ENCODE measurements at regions not wholly inside any gene's neighbourhood (a gene's known extent, or its start where the extent isn't known, plus 50 kb on each side); places are given as distances from the start of the nearest gene placed in this dataset.

DNA sequence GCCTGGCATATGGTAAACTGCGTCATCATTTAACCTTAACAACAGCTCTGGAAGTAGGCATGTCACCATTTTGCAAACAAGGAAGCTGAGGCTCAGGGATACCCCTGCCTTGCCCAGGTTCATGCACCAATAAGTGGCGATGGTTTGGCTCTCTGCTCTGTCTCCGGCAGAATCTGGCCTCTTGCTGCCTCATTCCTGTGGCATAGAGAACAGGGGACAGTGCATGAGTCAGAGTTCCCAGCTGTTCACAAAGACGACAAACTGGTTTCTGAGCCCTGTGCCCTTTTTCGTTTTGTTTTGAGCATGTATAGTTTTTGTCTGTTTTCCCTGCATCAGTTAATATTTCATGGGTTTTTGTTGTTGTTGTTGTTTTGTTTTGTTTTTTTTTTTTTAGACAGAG is 236.8 kb downstream of the OPA1 start:
- no peak for DNase-seq

DNA sequence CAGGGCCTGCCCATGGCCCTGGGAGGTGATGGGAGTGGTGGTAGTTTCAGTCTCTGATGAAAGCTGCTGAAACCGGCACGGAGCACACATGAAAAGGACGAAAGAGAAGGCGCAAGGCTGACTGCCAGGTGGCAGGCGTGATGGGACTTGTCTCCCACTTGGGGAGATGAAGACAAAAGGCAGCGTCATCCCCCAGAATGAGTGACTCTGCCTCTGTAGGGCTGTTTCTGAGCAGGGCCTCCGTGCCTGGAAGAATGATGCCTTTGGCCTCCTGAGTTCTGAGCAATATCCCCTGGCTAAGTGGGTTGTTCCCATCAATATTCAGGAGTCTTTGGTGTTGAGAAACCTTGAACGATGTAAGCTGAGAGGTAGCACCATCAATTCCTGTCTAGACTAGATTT is 237.8 kb downstream of the OPA1 start:
- no peak for DNase-seq

DNA sequence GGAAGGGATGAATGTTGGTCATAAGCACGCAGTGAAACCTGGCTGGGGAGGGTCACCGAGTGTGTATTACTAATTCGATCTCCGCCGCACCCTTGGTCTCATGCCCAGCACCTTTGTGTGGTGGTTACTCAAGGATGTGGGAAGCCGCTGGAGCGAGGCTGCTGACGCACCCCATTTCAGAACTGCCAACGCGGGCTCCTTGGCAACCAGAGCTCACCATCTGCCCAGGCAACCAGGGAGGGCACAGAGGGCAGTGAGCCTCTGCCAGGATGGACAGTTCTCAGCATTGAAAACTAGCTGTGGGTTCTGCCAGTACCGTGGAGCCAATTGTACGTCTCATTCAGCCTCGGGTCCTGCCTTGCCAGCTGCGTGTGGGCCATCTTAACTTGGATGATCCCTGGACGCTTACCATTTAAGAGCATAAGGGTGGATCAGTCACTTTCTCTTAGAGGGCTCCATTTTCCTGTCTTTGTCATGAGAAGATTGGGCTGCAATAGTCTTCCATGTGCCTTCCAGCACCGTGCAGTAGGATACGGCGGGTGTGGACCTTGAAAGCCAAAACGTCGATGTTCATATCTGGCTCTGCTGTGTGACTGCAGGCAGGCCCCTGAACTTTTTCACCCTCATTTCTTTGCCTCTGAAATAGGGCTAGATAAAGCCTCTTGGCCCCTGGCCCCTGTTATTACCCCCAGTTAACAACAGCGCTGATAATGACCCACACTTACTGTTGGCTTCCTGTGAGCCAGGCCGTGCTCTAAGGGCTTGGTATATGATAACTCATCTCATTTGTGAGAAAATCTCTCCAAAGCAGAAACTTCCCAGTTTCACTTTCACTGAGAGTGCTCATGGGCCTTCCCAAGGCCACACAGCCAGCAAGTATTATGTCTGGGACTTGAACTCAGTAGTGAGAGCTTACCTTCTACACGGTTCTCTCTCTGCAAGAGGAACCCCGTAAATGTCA is 238.8 kb downstream of the OPA1 start:
- DNase-seq: no peak

DNA sequence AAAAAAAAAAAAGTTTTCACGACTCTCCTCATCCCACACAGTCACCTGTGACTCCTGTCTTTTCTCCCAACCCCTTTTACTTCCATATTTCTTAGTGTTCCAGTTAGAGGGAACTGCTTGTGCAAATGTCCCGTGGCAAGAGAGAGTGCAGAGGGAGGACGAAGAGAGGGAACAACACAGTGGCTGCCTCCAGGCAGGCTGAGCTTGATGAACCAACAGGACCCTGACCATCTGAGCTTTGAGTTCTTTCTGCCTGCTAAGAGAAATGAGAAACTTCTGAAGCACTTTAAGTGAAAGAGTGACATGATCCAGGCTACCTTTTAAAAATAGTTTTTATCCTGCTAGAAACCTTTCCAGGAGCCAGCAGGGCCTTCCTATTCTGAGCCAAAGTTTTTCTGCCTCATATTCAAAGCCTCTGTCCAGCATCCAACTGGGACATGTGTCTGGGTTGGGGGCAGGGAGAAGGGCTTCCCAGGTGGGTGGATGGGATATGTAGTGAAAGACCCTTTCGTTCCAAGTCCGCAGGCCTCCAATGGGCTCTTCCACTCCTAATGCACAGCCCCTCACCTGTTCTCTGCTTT is 239.9 kb downstream of the OPA1 start:
- no peak for DNase-seq

DNA sequence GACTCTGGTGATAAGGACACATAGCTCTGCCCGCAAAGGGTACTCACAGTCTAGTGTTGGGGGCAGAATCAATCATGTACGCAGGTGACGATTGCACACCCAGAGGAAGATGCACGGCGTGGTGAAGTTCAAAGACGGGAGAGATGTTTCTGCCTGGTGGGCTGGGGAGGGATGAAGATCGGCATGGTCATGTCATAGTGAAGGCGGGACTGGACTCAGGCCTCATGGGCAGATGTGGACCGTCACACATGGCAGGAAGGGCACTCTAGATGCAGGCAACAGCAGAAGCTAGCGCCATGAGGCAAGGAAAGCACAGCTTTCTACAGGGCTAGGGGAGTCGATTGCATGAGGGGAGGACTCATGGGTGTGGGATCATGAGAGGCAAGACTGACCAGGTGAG is 240.6 kb downstream of the OPA1 start:
- DNase-seq: no peak

DNA sequence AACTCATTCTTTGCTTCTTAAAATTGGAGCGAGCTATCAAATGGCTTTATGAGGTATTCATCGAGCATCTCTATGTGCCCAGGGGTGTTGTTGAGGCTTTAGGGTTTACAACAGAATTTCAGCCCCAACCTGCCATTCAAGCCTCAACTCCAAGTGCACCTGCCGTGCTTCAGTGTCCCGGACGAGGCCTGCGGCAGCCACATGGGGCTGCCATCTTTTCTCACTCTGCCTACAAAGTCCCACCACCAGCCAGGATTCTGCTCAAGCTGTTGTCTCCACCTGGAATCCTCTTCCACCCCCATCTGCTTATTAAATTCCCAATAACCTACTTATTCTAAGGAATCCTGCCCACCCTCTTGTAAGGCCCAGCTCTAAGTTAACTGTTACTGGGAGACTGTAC is 242.4 kb downstream of the OPA1 start:
- no peak for DNase-seq

DNA sequence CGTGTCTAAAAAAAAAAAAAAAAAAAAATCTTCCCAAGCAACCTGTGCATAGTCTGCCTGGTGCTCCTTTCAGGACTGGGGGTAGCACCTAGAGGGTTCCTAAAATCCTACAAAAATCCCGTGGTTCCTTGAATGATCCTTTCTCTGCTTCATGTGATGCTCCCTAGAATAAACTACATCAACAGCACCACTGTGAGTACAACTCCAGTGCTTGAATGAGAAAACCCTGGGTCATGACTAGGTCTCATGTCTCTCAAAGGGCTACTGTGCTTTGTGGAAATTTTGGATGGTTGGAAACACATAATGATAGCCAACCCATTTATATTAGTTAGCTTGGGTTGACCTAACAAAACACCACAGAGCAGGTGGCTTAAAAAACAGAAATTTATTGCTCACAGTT is 243.5 kb downstream of the OPA1 start:
- no peak for DNase-seq

DNA sequence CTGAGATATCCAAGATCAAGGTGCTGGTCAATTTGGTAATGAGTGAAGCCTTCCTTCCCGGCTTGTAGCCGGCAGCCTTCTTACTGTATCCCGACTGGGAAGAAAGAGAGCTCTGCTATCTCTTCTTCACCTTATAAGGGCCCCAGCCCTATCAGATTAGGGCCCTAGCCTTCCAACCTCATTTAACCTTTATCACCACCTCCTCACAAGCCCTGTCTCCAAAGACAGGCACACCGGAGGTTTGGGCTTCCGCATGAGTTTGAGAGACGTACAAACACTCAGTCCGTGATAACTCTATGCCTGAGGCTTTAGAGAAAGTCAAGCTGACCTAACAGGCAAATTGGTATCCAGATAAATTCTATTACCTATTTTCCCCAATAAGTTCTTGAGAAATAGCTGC is 243.9 kb downstream of the OPA1 start:
- no peak for DNase-seq

DNA sequence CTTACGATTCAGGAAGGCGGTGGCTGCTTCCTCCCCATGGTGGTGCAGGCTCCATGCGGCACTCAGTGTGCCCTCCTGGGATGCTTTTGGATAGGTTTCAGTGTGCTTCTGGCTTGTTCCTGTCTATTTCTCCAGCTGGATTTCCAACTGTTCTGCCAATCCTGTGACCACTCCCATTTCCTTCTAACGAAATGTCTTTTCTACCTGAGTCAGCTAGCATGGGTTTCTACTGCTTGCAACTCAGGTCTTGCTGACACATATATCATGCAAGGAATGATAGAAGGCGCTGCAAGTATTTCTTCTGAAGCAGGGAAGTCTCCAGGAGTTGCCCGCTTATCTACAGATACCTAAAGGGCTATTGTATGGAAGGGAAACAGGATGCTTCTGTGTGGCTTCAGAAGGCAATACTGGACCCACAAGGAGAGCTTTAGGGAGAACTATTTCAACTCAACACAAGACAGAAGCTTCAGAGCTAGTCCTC is 244.4 kb downstream of the OPA1 start:
- DNase-seq: no peak

DNA sequence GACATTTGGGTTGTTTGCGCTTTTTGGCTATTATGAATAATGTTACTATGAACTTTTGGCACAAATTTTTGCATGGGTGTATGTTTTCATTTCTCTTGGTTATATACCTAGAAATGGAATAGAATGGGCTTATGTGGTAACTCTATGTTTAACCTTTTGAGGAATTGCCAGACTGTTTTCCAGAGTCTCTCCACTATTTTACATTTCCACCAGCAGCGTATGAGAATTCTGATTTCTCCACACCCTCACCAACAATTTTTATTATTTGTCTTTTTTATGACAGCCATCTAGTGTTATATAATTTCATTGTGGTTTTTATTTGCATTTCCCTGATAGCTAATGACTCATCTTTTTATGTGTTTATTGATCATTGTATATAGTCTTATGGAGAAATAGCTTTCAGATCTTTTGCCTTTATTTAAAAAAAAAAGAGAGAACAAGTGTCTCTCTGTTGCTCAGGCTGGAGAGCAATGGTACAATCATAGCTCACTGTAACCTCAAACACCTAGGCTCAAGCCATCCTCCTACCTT is 247.2 kb downstream of the OPA1 start:
- no peak for DNase-seq

DNA sequence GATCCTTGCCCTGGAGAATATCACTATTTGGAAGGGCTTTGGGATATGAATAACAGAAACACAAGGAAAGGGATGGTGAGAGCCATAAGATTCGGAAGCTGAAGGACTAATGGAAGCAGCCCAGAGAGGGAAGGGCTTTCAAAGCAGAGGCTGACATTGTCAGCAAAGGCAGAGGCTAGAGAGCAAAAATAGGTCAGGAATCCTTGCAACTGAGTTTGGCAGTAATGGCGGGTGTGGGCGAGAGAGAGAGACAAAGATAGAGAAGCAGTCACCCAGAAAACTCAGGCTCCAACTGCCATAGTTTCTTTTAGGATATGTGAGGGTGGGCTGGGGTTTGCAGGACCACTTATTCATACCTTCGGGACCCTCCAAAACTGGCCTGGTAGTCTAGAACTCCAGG is 248.6 kb downstream of the OPA1 start:
- no peak for DNase-seq

DNA sequence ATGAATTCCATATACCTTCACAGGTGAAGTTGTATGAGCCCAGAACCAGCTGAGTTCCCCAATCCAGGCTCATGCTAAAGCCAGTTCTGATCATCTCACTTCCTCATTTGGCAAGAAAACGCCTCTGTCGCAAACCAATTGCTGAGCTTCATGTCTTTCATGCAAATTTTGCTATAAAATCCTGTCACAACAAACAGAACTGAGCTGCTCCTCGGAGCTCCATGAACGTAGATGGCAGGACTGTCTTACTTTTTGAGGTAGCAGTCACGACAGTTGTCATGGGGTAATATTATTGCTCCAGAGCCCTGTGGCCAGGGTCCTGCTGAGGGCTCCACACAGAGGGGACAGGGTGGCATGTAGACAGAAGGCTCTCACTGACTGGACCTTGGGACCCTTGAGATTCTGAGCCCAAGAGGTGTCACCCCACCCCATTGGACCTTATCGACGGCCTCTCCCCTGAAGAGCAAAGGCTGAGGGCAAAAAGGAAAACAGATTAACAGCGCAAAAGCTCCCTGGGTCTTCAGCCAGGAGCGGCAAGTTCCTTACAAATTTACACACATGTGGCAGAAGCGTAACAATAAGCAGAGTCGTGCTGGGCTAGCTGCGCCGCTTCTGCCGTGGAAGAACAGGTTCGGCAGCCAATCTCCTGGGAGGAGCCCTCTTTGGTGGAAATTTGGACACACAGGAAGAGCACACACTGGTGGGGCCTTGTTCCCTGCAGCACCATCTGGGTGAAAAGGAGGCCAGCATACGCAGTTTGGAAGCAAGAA is 249.2 kb downstream of the OPA1 start:
- DNase-seq: no peak

DNA sequence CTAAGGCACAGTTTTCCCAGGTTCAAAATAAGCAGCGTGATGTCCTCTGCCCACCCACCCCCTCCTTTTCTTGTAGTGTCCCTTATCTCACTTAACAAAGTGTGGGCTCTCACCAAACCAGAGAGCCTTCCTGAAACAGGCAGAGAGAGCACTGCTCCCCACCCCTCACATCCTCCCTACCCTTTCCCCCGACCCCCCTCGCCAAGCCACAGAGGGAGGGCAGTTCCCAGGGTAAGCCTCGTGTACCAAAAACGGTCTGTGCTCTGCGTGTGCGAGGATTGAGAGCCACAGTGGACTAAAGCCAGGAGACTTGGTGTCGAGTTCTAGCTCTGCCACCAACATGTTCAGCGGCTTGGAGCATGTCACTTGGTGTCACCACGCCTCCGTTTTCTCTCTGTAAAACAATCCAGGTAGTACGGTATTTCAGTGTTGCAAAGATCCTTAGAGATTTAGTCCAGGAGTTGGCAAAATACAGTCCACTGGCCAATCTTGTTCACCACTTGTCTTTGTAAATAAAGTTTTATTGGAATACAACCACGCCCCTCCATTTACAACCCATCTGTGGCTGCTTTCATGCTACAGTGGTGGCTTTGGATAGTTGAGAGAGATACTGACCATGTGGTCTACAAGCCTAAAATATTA is 249.9 kb downstream of the OPA1 start:
- DNase-seq: no peak

DNA sequence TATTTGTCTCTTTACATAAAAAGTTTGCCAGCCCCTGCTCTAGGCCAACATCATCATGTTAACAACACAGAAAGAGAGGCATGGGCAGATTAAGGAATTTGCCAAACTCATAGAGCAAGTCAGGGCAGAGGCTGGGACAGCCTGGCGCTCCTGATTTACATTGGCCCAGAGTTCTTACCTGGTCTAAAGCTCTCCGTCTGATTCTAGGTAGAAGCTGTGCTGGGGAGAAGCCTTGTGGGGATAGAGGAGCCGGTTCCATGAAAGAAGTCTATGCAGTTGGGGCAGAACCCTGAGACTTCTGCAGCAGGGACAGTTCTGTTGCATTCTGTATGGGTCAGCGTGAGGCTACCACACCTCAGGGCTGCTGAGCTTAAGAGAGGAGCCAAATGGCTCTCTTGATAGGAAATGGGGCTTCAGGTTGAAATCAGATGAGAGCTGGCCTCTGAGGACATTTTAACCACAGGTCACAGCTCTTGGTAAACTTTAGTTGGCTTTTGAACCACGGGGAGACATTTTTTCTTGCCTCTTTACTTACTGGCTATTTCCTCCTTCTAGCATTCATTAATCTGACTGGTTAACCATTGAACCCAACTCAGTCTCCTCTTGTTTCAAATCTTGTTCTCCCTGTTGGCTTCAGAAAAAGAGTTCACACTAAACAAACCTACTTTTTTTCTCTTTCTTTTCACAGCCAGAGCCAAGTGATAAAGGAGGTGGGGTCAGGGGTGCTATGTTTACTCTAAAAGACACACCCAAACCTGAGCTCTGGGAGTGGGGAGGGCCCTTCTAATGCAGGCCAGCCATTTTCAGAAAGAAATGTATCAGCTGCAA is 250.7 kb downstream of the OPA1 start:
- no peak for DNase-seq

DNA sequence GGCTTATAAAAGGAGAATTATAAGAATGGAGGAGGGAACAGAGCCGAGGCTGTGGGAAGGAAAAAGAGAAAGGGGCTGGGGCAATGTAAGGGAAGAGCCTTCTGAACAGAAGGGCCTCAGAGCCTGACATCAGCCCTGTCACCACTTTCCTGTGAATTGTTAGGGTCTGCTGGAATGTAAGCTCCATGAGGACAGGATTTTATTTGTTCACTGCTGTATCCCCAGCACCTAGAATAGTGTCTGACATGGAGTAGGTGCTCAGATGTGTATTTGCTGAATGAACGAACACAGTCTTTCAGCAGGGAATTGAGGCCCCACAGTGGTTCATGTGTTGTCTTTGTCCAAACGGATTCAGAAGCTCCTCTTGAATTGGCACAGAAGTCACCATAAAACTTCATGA is 251.5 kb downstream of the OPA1 start:
- no peak for DNase-seq

DNA sequence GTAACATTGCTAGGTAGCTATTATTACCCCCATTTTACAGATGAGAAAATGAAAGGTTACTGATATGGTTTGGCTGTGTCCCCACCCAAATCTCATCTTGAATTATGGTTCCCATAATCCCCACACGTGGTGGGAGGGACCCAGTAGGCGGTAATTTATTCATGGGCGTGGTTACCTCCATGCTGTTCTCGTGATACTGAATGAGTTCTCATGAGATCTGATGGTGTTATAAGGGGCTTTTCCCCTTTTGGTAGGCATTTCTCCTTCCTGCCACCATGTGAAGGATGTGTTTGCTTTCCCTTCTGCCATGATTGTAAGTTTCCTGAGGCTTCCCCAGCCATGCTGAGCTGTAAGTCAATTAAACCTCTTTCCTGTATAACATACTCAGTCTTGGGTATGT is 252.1 kb downstream of the OPA1 start:
- DNase-seq: no peak

DNA sequence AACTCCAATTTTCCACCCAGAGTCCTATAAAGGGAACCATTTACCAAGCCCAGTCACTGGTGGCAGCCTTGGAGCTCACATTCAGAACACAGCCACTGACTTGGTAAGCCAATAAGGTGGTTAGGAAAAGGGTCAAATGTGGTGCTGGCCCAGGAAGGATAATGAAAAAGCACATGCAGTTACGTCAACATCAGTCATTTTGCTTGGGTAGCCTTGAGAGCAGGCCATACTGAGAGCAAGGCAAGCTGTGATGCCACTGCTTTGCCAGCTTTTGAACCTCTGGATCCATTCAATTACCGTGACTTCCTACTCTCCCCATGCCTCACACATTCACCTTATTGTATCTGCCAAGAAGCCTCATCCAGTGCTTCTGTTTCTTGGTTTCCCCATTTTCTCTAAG is 253.6 kb downstream of the OPA1 start:
- DNase-seq: no peak

DNA sequence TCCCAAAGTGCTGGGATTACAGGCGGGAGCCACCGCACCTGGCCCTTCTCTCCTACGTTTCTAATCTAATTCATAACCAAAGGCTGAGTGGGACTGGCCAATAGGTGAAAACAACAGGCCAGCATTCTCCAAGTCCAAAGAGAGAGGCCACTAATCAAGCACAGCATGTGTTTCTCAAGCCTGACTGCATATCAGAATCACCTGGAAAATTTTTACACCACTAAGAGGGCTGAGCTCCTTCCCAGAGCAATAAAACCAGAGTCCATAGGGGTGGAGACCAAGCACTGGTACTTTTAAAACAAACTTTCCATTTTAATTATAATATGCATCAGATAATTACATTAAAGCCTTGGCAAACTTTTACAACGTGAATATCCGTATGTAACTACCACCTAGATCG is 254.4 kb downstream of the OPA1 start:
- DNase-seq: no peak

DNA sequence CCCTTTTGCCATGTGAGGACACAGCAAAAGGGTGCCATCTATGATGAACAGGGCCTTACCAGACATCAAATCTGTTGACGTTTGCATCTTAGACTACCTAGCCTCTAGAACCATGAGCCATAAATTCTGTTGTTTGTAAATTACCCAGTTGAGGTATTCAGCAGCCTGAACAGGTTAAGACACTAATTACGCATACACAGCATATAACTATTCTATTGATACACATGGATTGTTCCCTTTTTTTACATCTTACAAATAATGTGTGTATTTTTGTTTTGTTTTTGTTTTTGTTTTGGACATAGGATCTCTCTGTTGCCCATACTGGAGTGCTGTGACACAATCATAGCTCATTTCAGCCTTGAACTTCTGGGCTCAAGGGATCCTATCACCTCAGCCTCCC is 255.5 kb downstream of the OPA1 start:
- DNase-seq: no peak

DNA sequence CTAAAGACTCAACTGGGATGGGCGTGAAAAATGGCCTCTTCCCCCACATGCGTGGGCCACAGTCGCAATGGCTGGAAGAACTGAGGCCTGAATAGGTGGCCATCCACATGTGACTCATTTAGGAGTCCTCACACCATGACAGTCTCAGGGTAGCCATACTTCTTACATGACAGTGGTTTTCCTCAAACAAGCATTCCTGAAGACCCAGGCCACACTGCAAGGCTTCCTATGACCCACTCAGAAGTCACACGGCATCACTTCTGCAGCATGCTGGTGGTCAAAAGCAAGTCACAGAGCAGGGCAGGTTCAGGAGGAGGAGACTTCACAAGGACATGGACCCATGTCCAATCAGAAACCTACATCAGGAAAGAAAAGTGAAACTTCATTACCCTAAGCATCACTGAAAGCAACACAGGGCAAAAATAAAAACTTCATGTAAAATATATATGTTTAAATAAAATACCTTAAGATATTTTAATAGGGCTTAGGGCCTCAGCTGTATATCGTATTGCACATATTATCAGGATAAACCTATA is 257.1 kb downstream of the OPA1 start:
- no peak for DNase-seq

DNA sequence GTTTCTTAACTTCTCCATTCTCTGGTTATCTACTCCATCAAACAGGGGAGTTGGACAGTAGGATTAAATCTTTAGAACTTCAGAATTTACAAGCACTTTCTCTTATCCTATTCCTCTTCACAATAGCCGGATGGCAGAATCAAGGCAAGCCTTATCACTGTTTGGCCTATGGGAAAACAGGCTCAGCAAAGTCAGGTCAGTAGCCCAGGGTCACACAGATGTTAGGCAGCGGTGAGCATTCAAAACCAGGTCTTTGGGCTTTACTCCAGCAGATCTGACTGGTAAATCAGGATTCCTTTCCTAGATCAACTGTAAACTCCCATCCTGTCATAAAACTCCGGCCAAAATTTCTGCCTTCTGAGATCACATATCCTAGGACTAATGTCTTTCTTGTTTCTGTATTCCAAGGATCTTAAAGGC is 258.4 kb downstream of the OPA1 start:
- DNase-seq: no peak

Measured in activated naive CD4-positive, alpha-beta T cell (primary cell).